ENCODE measurements at regions not wholly inside any gene's neighbourhood (a gene's known extent, or its start where the extent isn't known, plus 50 kb on each side); places are given as distances from the start of the nearest gene placed in this dataset.

DNA sequence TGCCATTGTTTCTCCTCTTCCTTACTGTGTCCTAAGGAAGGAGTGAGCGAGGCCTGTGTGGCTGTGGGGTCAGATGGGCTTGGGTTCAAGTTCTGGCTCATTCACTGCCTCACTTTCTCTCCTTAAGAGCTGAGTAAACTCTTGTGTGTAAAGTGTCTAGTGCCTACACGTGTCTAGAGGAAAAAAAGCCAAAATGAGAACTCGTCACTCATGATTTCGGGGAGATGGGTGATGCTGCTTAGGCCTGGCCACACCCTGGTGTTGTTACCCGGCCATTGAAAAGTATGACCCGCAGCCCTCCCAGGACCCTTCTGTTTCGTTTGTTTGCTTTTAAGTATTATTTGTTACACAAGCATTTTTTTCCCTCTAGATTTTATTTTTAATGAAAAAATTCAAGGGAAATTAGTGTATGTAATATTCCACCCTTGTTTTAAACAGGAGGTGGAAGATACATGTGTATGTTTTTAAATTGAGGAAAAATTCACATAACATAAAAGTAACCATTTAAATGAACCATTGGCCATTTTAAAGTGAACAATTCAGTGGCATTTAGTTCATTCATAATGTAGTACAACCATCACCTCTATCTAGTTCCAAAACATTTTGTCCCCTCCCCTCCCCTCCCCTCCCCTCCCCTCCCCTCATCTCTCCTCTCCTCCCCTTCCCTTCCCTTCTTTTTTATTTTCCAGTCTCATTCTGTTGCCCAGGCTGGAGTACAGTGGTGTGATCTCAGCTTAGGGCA lies 71.0 kb downstream of the CEBPB start:
- H3K9me3 ChIP-seq (ENCODE audit: control insufficient read depth in 2 of 3, insufficient read depth in 1 of 3, low read length in 3 of 3) = no peaks in the 10 kb centered on the region
- DNase-seq (no peak), FAIRE-seq (no peak)
- H3K9ac ChIP-seq (ENCODE audit: low read length in 3 of 3) = no peak overlapping the region
- no peak for TF ChIP-seq CTCF (IDR thresholded peaks at IDR 0.05; ENCODE audit: borderline replicate concordance, extremely low read depth, insufficient read depth)
- intact Hi-C loops (cut with DNase I) = no loop called here
- H3K4me3 ChIP-seq (ENCODE audit: low read length in 3 of 3) = no peak overlapping the region
- no peak overlapping the region for H3K27ac ChIP-seq (ENCODE audit: low read depth in 2 of 2, low read length in 2 of 2)
- no peaks in the 10 kb centered on the region for H3K36me3 ChIP-seq (ENCODE audit: control insufficient read depth in 2 of 3, insufficient read depth in 3 of 3, low read length in 3 of 3)
- H3K27me3 ChIP-seq (ENCODE audit: control insufficient read depth, insufficient read depth, low read length) = no peaks in the 10 kb centered on the region
- no peaks in the 10 kb centered on the region for H3K4me1 ChIP-seq (ENCODE audit: control insufficient read depth in 2 of 3, insufficient read depth in 2 of 3, low read depth in 1 of 3, low read length in 3 of 3)

- FAIRE-seq = no peak
- TF ChIP-seq CTCF (IDR thresholded peaks at IDR 0.05; ENCODE audit: borderline replicate concordance, extremely low read depth, insufficient read depth) = no peak
- no peak for DNase-seq
- intact Hi-C loops (cut with DNase I) = no loop called here
- no peak overlapping the region for H3K4me3 ChIP-seq (ENCODE audit: low read length in 3 of 3)
- no peaks in the 10 kb centered on the region for H3K27me3 ChIP-seq (ENCODE audit: control insufficient read depth, insufficient read depth, low read length)
- H3K9ac ChIP-seq (ENCODE audit: low read length in 3 of 3) = no peak overlapping the region
- H3K27ac ChIP-seq (ENCODE audit: low read depth in 2 of 2, low read length in 2 of 2) = no peak overlapping the region
- no peaks in the 10 kb centered on the region for H3K9me3 ChIP-seq (ENCODE audit: control insufficient read depth in 2 of 3, insufficient read depth in 1 of 3, low read length in 3 of 3)
- H3K4me1 ChIP-seq (ENCODE audit: control insufficient read depth in 2 of 3, insufficient read depth in 2 of 3, low read depth in 1 of 3, low read length in 3 of 3) = no peaks in the 10 kb centered on the region
- no peaks in the 10 kb centered on the region for H3K36me3 ChIP-seq (ENCODE audit: control insufficient read depth in 2 of 3, insufficient read depth in 3 of 3, low read length in 3 of 3)
Measured at GRCh38 chr20:50263831-50264230, 73.2 kb downstream of the CEBPB start.

DNA sequence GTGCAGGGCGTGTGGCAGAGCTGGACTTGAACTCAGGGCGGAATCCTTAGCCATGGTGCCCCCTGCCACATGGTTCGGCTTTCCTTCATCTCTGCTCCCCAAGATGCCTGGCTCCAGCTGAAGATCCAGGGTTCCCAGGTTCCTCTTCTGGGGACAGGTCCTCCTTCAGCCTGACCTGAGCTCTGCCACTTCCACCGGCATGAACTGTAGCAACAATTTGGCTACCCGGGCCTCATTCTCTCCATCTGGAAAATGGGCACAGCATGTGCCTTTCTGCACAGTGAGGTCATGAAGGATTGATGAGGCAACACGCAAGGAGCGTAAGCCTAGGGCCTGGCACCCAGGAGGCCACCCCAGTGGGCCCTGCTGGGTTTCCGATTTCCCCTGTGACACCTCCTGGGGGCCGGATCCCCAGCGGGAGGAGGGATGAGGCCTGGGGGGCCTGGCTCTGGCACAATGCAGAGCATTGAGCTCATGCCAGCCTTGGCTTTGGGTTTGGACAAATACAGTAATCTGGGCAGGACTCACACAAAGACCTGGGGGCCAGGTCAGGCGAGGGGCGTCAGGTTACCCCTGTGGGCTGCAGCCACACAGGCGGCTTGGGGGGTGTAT lies 74.0 kb downstream of the CEBPB start:
- no peak for TF ChIP-seq CTCF (IDR thresholded peaks at IDR 0.05; ENCODE audit: borderline replicate concordance, extremely low read depth, insufficient read depth)
- DNase-seq (peak in 1 of 5 donors; percentile 65), FAIRE-seq (no peak)
- Histone ChIP-seq H3K4me3 (ENCODE audit: low read length in 3 of 3) (no peak overlapping the region), H3K9ac (ENCODE audit: low read length in 3 of 3) (no peak overlapping the region), H3K4me1 (ENCODE audit: control insufficient read depth in 2 of 3, insufficient read depth in 2 of 3, low read depth in 1 of 3, low read length in 3 of 3) (no peaks in the 10 kb centered on the region), H3K36me3 (ENCODE audit: control insufficient read depth in 2 of 3, insufficient read depth in 3 of 3, low read length in 3 of 3) (no peaks in the 10 kb centered on the region), H3K9me3 (ENCODE audit: control insufficient read depth in 2 of 3, insufficient read depth in 1 of 3, low read length in 3 of 3) (no peaks in the 10 kb centered on the region), H3K27me3 (ENCODE audit: control insufficient read depth, insufficient read depth, low read length) (no peaks in the 10 kb centered on the region), H3K27ac (ENCODE audit: low read depth in 2 of 2, low read length in 2 of 2) (no peak overlapping the region)
- intact Hi-C loops (cut with DNase I) = no loop called here

Measured in kidney (tissue), 13 donors.